HG02852 (cell line): ENCODE measurements at regions not wholly inside any gene's neighbourhood (a gene's known extent, or its start where the extent isn't known, plus 50 kb on each side); places are given as distances from the start of the nearest gene placed in this dataset.
"Not testable (repeated sequence)": the region's sequence is repeated elsewhere in the genome, so short reads cannot be mapped to it uniquely, and the experiment has no call there.

ENCODE experiments used
- ATAC-seq: cut with Tn5 transposase; IDR thresholded peaks from one replicate; pipeline ENCODE4 v1.9.1; 2021; ENCODE audit warnings: mild to moderate bottlenecking, moderate library complexity; ENCODE audit not compliant: unreplicated experiment

- no peak for ATAC-seq
Measured at GRCh38 chr5:123709422-123709821, 197.4 kb downstream of the CSNK1G3 start.

GRCh38 chr5:123708074-123708806, 196.3 kb downstream of the CSNK1G3 start:
- ATAC-seq: no peak

GRCh38 chr5:123706531-123706930, 194.6 kb downstream of the CSNK1G3 start:
- no peak for ATAC-seq

- ATAC-seq: no peak
Measured at GRCh38 chr5:123705741-123706140, 193.8 kb downstream of the CSNK1G3 start.

GRCh38 chr5:123701511-123702200, 189.7 kb downstream of the CSNK1G3 start:
- ATAC-seq: no peak

- no peak for ATAC-seq
Measured at GRCh38 chr5:123700624-123701287, 188.8 kb downstream of the CSNK1G3 start.

- ATAC-seq: no peak
Measured at GRCh38 chr5:123699571-123699970, 187.6 kb downstream of the CSNK1G3 start.

GRCh38 chr5:123698937-123699336, 187.0 kb downstream of the CSNK1G3 start:
- not testable (repeated sequence) for ATAC-seq

- ATAC-seq: no peak
Measured at GRCh38 chr5:123696921-123697341, 185.0 kb downstream of the CSNK1G3 start.

- ATAC-seq: no peak
Measured at GRCh38 chr5:123690821-123691220, 178.8 kb downstream of the CSNK1G3 start.

GRCh38 chr5:123681061-123681460, 169.1 kb downstream of the CSNK1G3 start:
- ATAC-seq: no peak

- ATAC-seq: no peak
Measured at GRCh38 chr5:123673107-123673506, 161.1 kb downstream of the CSNK1G3 start.

GRCh38 chr5:123671711-123672456, 159.9 kb downstream of the CSNK1G3 start:
- no peak for ATAC-seq

GRCh38 chr5:123671042-123671441, 159.1 kb downstream of the CSNK1G3 start:
- ATAC-seq: no peak
